IMR-90 (cell line): ENCODE measurements at regions not wholly inside any gene's neighbourhood (a gene's known extent, or its start where the extent isn't known, plus 50 kb on each side); places are given as distances from the start of the nearest gene placed in this dataset.
"Not testable (repeated sequence)": the region's sequence is repeated elsewhere in the genome, so short reads cannot be mapped to it uniquely, and the experiment has no call there.

Experiments used
- ATAC-seq: fragments of 200-7000 bp; cut with Tn5 transposase; 2 replicates; pipeline ENCODE4 v1.9.1; 2020; ENCODE audit warnings: low read depth, mild to moderate bottlenecking, moderate library complexity
- BruUV-seq: library from RNA; stranded (reverse); fragments of 400-500 nt; replicated peaks from 2 replicates; lab custom pipeline; 2021; lab: Mats Ljungman, UMichigan
- CTCF ChIA-PET: fragments of 300-600 bp; formaldehyde crosslinking; extraction: SDS; loops from one replicate; lab custom pipeline; 2021; ENCODE audit warnings: antibody characterized with exemption; lab: Yijun Ruan, JAX
- POLR2A ChIA-PET: fragments of 300-600 bp; sonication (Branson Sonifier 250); formaldehyde crosslinking; loops from one replicate; lab custom pipeline; 2022; ENCODE audit warnings: antibody characterized with exemption; ENCODE audit not compliant: unreplicated experiment; lab: Charles Lee
- DNase-seq: peaks from one replicate; pipeline ENCODE4 v3.0.0; 2013
- H2AFZ ChIP-seq: replicated peaks from 2 replicates; pipeline ENCODE3; 2013; ENCODE audit warnings: low read length, mild to moderate bottlenecking; ENCODE audit not compliant: poor library complexity
- H2AK5ac ChIP-seq: 2 replicates; pipeline ENCODE4 v1.6.1; 2013; ENCODE audit warnings: low read depth, low read length, inconsistent platforms
- H2AK9ac ChIP-seq: replicated peaks from 2 replicates; pipeline ENCODE3; 2013; ENCODE audit warnings: mild to moderate bottlenecking, low read depth, low read length, moderate library complexity; ENCODE audit not compliant: poor library complexity
- H2BK120ac ChIP-seq: 2 replicates; pipeline ENCODE4 v1.6.1; 2013; ENCODE audit warnings: low read depth, low read length, inconsistent platforms
- H2BK15ac ChIP-seq: 3 replicates; pipeline ENCODE4 v1.6.1; 2013; ENCODE audit warnings: low read depth, low read length, inconsistent platforms
- H2BK20ac ChIP-seq: 2 replicates; pipeline ENCODE4 v1.6.1; 2013; ENCODE audit warnings: low read depth, mild to moderate bottlenecking, inconsistent platforms, low read length, moderate library complexity
- H2BK5ac ChIP-seq: 2 replicates; pipeline ENCODE4 v1.6.1; 2013; ENCODE audit warnings: mild to moderate bottlenecking, low read depth, low read length, inconsistent platforms; ENCODE audit not compliant: poor library complexity, severe bottlenecking
- H3K14ac ChIP-seq: replicated peaks from 2 replicates; pipeline ENCODE4 v1.6.1; 2013; ENCODE audit warnings: low read depth, low read length, inconsistent platforms
- H3K18ac ChIP-seq: 2 replicates; pipeline ENCODE4 v1.6.1; 2013; ENCODE audit warnings: low read depth, low read length, control low read depth
- H3K23ac ChIP-seq: 2 replicates; pipeline ENCODE4 v1.6.1; 2013; ENCODE audit warnings: low read depth, low read length, inconsistent platforms
- H3K27ac ChIP-seq: 2 replicates; pipeline ENCODE4 v1.5.1; 2013; ENCODE audit warnings: mild to moderate bottlenecking, control low read depth, low read length; ENCODE audit not compliant: insufficient read depth
- H3K27me3 ChIP-seq: 2 replicates; pipeline ENCODE4 v1.6.1; 2013; ENCODE audit warnings: low read length; ENCODE audit not compliant: control insufficient read depth, insufficient read depth
- H3K36me3 ChIP-seq: 2 replicates; pipeline ENCODE4 v1.6.1; 2013; ENCODE audit warnings: low read length, mixed read lengths; ENCODE audit not compliant: control insufficient read depth, insufficient read depth
- H3K4ac ChIP-seq: 2 replicates; pipeline ENCODE4 v1.6.1; 2013; ENCODE audit warnings: low read depth, low read length, inconsistent platforms
- H3K4me1 ChIP-seq: 2 replicates; pipeline ENCODE4 v1.6.1; 2013; ENCODE audit warnings: low read length, mixed read lengths; ENCODE audit not compliant: control insufficient read depth, insufficient read depth
- H3K4me2 ChIP-seq: 2 replicates; pipeline ENCODE4 v1.6.1; 2013; ENCODE audit warnings: low read depth, mild to moderate bottlenecking, control low read depth, low read length, moderate library complexity
- H3K4me3 ChIP-seq: 2 replicates; pipeline ENCODE4 v1.5.1; 2013; ENCODE audit warnings: low read depth, mild to moderate bottlenecking, control low read depth, low read length, moderate library complexity; ENCODE audit not compliant: insufficient read depth
- H3K56ac ChIP-seq: 2 replicates; pipeline ENCODE4 v1.6.1; 2013; ENCODE audit warnings: low read length, inconsistent platforms; ENCODE audit not compliant: insufficient read depth; ENCODE audit errors: extremely low read depth
- H3K79me1 ChIP-seq, 2 experiments: 2 replicates each; pipeline ENCODE4 v1.6.1; 2013; ENCODE audit warnings: low read length in 2 of 2, inconsistent platforms in 1 of 2, low read depth in 1 of 2
- H3K9ac ChIP-seq: 2 replicates; pipeline ENCODE4 v1.6.1; 2013; ENCODE audit warnings: low read depth, low read length, control low read depth
- H3K9me1 ChIP-seq: 2 replicates; pipeline ENCODE4 v1.6.1; 2013; ENCODE audit warnings: low read length, inconsistent platforms; ENCODE audit not compliant: insufficient read depth
- H3K9me3 ChIP-seq: 2 replicates; pipeline ENCODE4 v1.6.1; 2013; ENCODE audit warnings: low read length; ENCODE audit not compliant: control insufficient read depth, insufficient read depth
- H4K20me1 ChIP-seq: 2 replicates; pipeline ENCODE4 v1.6.1; 2013; ENCODE audit warnings: low read length, inconsistent platforms; ENCODE audit not compliant: insufficient read depth
- H4K5ac ChIP-seq: 2 replicates; pipeline ENCODE4 v1.6.1; 2013; ENCODE audit warnings: mild to moderate bottlenecking, low read depth, low read length, control low read depth
- H4K8ac ChIP-seq, 2 experiments: 2 replicates each; pipeline ENCODE4 v1.6.1; 2013; ENCODE audit warnings: low read depth in 2 of 2, low read length in 2 of 2, control low read depth in 1 of 2, inconsistent platforms in 1 of 2
- H4K91ac ChIP-seq: 2 replicates; pipeline ENCODE4 v1.6.1; 2013; ENCODE audit warnings: low read depth, low read length, inconsistent platforms; ENCODE audit not compliant: insufficient read depth
- WGBS, 2 experiments: methylation state at CpG; one replicate each; pipeline versions ENCODE4 v1.1.5 to v1.1.7; 2013; ENCODE audit warnings: missing lambda C conversion rate in 2 of 2; ENCODE audit not compliant: insufficient read length in 1 of 2; ENCODE audit errors: extremely low coverage in 2 of 2; 5-methylcytosine and 5-hydroxymethylcytosine counted together
- dilution Hi-C: fragments of 300-500 bp; cut with HindIII; formaldehyde crosslinking; loops from one replicate; pipeline ENCODE4 v1.14.3; 2018; ENCODE audit warnings: low sequenced_read_pairs; ENCODE audit not compliant: unreplicated experiment
- in situ Hi-C: fragments of 300-500 bp; cut with MboI; formaldehyde crosslinking; loops from 3 replicates; pipeline ENCODE4 v1.14.3; 2019; ENCODE audit warnings: low sequenced_read_pairs, inconsistent platforms, mixed read lengths
- intact Hi-C: fragments of 100-400 bp; cut with micrococcal nuclease; formaldehyde crosslinking; loops from 2 replicates; pipeline ENCODE4 v1.10.0; 2022

DNA sequence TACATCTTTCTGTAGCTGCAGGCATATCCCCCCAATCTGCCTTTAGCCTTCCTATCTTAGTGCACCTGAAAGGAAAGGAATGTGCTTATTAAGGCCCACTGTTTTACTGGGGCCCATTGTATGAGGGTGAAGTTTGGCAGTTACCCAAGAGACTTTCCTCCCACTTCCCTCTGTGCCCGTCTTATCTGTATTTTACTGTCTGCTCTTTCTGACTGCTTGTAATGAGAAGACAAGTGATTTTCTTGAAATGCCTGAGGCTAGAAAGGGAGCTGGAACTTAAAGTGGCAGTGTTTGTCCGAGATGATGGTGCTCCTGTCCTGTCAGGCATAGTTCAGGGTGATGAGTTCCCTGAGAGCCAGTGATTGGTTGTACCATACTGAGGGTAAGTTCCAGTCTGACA is 114.7 kb downstream of the QRSL1 start:
- BruUV-seq, result not testable (repeated sequence)

More for the DNA sequence above, 114.7 kb downstream of the QRSL1 start:
- H3K9ac ChIP-seq, H3K36me3 ChIP-seq, H2AFZ ChIP-seq, POLR2A ChIA-PET, intact Hi-C loops, H2AK5ac ChIP-seq, ATAC-seq, CTCF ChIA-PET, in situ Hi-C loops, H3K79me1 ChIP-seq, H3K27ac ChIP-seq, H3K4me3 ChIP-seq, H3K4me1 ChIP-seq, H4K8ac ChIP-seq, H3K9me3 ChIP-seq, H4K20me1 ChIP-seq, H3K18ac ChIP-seq, H2AK9ac ChIP-seq, H4K91ac ChIP-seq, H3K9me1 ChIP-seq, H2BK120ac ChIP-seq, H2BK20ac ChIP-seq, H3K23ac ChIP-seq, H3K56ac ChIP-seq, H3K27me3 ChIP-seq, H2BK5ac ChIP-seq, DNase-seq, H3K4ac ChIP-seq, H4K5ac ChIP-seq, H3K4me2 ChIP-seq, H3K14ac ChIP-seq, dilution Hi-C loops, H2BK15ac ChIP-seq: not testable (repeated sequence)
- WGBS, 2 experiments, result no CpG with 5 or more reads among the region's 2 CpGs
